SU-DHL-6 (cell line): ENCODE measurements at regions not wholly inside any gene's neighbourhood (a gene's known extent, or its start where the extent isn't known, plus 50 kb on each side); places are given as distances from the start of the nearest gene placed in this dataset.

ENCODE experiments used
- CTCF ChIP-seq: fragments of 200-600 bp; sonication (generic); IDR thresholded peaks from one replicate; pipeline ENCODE4 v1.5.1; 2017; ENCODE audit warnings: antibody characterized with exemption, mild to moderate bottlenecking, low read length, moderate library complexity; ENCODE audit not compliant: insufficient read depth, poor library complexity, severe bottlenecking
- EZH2phosphoT487 ChIP-seq: fragments of 200-600 bp; sonication (generic), shearing (Covaris generic); conservative IDR thresholded peaks from 2 replicates; pipeline ENCODE4 v1.6.1; 2018; ENCODE audit warnings: mild to moderate bottlenecking, antibody characterized with exemption, low read length, moderate library complexity, mixed read lengths

- no peak for TF ChIP-seq CTCF
- no peak for TF ChIP-seq EZH2phosphoT487
Measured at GRCh38 chr12:92336641-92337040, 191.0 kb upstream of the BTG1 start.
